GM06990 (cell line): ENCODE measurements at regions not wholly inside any gene's neighbourhood (a gene's known extent, or its start where the extent isn't known, plus 50 kb on each side); places are given as distances from the start of the nearest gene placed in this dataset.
"Not testable (repeated sequence)": the region's sequence is repeated elsewhere in the genome, so short reads cannot be mapped to it uniquely, and the experiment has no call there.

ENCODE experiments used
- DNase-seq: peaks from one replicate; pipeline ENCODE4 v3.0.0-alpha.2; 2011; ENCODE audit not compliant: insufficient read length; ENCODE audit errors: extremely low read depth
- H3K27me3 ChIP-seq: replicated peaks from 2 replicates; pipeline ENCODE4 v1.6.0; 2011; ENCODE audit warnings: low read length; ENCODE audit not compliant: control insufficient read depth, insufficient read depth
- H3K36me3 ChIP-seq: 2 replicates; pipeline ENCODE4 v1.5.1; 2011; ENCODE audit warnings: low read length; ENCODE audit not compliant: control insufficient read depth, insufficient read depth
- H3K4me3 ChIP-seq: replicated peaks from 2 replicates; pipeline ENCODE4 v1.5.1; 2011; ENCODE audit warnings: low read depth, mild to moderate bottlenecking, control low read depth, low read length
- TF ChIP-seq, protein P1 (sequence below): IDR thresholded peaks from 2 replicates; pipeline ENCODE4 v1.5.1; 2011; ENCODE audit warnings: low read length, control low read depth, mild to moderate bottlenecking, inconsistent platforms; ENCODE audit not compliant: insufficient read depth, poor library complexity, severe bottlenecking

DNA sequence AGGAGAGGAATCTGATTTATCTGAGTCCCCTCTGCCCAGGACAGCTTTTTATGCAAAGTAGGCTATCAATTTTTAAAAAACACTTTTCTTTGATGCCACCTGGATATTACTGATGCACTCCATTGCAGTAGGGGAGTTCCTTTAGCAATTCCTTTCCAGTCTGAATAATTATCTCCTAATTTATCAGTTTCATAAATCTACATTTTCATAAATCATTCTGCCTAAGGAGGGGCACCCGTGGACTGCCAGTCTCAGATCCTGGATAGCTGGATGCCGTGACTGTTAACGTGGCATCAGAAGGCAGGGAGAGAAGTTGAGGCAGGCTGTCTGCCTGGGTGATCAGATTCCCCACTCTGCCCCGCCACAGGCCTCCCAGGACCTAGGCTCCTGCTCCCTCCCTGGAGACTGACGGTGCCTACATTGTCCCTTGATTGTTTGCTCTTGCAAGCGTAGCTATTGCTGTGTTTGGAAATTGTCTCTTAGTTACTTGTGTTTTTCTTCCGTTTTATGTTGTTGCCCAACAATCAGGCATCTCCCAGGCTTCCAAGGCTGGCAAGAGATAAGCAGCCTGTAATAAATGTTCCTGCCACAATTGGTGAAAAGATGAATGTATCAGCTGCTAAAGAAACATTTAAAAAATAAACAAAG lies 75.2 kb downstream of the KATNIP start:
- DNase-seq = no peak
- Histone ChIP-seq H3K4me3 (no peak overlapping the region), H3K27me3 (no peaks in the 10 kb centered on the region), H3K36me3 (no peaks in the 10 kb centered on the region; the same call in 1 of the 2 replicates)
- TF ChIP-seq, protein P1, sequence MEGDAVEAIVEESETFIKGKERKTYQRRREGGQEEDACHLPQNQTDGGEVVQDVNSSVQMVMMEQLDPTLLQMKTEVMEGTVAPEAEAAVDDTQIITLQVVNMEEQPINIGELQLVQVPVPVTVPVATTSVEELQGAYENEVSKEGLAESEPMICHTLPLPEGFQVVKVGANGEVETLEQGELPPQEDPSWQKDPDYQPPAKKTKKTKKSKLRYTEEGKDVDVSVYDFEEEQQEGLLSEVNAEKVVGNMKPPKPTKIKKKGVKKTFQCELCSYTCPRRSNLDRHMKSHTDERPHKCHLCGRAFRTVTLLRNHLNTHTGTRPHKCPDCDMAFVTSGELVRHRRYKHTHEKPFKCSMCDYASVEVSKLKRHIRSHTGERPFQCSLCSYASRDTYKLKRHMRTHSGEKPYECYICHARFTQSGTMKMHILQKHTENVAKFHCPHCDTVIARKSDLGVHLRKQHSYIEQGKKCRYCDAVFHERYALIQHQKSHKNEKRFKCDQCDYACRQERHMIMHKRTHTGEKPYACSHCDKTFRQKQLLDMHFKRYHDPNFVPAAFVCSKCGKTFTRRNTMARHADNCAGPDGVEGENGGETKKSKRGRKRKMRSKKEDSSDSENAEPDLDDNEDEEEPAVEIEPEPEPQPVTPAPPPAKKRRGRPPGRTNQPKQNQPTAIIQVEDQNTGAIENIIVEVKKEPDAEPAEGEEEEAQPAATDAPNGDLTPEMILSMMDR = no peak

DNA sequence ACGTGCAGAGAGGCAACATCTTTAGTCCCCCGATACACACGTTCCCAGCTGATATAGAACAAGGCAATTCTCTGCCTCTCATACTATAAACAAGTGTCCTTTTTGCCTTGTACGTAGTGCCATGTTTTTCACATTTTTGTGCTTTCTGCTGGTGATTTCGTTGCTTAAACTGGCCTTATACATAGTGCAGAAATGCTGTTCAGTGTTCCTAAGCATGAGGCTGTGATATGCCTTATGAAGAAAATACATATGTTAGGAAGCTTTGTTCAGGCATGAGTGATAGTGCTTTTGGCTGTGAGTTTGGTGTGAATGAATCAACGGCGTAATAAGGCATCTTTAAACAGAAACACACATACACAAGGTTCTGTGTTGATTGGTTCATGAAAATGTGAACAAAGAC lies 77.2 kb downstream of the KATNIP start:
- Histone ChIP-seq H3K4me3 (no peak overlapping the region), H3K36me3 (no peaks in the 10 kb centered on the region; the same call in 1 of the 2 replicates), H3K27me3 (no peaks in the 10 kb centered on the region)
- TF ChIP-seq, protein P1 = no peak
- no peak for DNase-seq

DNA sequence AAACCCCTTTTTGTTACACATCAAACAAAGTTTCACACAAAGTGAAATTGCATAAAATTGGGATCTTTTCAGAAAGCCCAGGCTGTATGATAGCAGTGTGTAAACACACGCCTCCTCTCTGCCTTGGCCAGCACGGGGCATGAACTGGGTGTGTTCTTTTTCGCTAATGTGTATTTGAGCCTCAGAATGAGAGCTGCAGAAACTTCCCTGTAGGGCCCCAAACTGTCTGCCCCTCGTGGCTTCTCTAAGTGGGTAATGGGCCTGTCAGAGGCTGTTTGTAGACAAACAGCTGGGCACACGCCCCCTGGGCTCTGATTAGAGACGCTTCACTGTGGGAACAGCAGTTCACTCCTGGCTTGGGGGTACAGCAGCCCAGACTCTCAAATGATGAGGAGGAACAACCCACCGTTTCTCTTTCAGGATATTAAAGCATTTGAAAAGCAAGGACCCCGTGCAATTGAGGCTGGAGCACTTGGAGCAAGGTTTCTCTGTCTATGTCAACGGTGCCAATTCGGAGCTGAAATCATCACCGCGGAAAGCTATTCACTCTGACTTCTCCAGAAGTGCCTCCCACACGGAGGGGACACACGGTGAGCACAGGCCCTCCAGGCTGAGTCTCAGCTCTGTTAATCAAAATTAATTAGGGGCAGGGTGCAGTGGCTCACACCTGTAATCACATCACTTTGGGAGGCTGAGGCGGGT lies 78.4 kb downstream of the KATNIP start:
- DNase-seq = no peak
- Histone ChIP-seq H3K4me3 (no peak overlapping the region), H3K27me3 (no peaks in the 10 kb centered on the region), H3K36me3 (no peaks in the 10 kb centered on the region)
- TF ChIP-seq, protein P1 = no peak

DNA sequence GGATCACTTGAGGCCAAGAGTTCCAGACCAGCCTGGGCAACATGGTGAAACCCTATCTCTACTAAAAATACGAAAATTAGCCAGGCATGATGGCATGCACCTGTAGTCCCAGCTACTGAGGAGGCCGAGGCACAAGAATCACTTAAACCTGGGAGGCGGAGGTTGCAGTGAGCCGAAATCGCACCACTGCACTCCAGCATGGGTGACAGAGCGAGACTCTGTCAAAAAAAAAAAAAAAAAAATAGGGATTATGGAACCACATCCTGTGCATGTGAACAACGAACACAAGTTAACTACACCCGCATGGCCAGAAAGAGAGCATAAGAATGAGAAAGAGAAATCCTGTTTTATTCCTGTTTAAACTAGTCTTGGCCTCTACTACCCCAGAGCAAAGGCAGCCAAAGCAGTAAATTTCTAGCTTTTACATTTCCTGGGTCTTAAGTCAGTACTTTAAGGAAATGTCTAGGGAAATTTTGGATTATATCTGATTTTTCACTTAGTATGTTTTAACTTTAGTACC lies 79.1 kb downstream of the KATNIP start:
- H3K4me3 ChIP-seq, H3K36me3 ChIP-seq, DNase-seq, H3K27me3 ChIP-seq: not testable (repeated sequence)

DNA sequence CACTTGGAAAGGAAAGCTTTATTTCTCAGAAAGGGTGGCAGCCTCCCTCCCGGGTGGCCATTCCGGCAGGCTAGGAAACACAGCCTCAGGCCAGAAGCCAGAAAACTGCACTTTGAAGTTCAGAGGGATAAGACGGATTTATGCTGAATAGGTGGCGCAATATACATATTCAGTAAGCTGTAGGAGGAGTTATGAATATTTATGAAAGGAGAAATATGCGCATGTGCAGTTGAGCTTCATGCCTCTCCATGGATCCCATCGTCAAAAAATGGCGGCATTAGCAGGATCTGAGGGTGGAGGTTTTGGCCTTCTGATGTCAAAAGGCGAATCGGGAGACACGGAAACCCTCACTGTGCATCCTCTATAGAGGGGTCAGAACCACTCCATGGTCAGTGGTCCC lies 82.3 kb downstream of the KATNIP start:
- TF ChIP-seq, protein P1 = no peak
- H3K27me3 ChIP-seq = no peaks in the 10 kb centered on the region
- H3K36me3 ChIP-seq = peaks cover 1% of the 10 kb centered on the region; the same call in 1 of the 2 replicates
- DNase-seq = no peak
- H3K4me3 ChIP-seq = no peak overlapping the region

DNA sequence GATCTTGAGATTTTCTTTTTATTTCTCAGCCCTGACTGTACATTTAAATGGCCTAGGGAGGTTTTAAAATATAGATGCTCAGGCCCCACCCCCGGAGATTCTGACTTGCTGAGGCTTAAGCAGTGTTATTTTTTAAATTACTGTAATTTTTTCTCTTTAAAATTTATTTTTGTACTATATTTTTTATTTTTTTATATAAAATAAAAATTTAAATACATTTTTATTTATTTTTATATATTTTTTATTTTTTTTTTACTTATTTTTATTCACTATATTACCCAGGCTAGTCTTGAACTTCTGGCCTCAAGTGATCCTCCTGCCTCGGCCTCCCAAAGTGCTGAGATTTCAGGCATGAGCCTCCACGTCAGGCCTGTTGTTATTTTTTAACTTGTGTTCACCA lies 83.3 kb downstream of the KATNIP start:
- H3K4me3 ChIP-seq = no peak overlapping the region
- no peak for DNase-seq
- TF ChIP-seq, protein P1 = no peak
- H3K36me3 ChIP-seq = peaks cover 1% of the 10 kb centered on the region; the same call in 1 of the 2 replicates
- no peaks in the 10 kb centered on the region for H3K27me3 ChIP-seq
